HCT116 (cell line): ENCODE measurements at regions not wholly inside any gene's neighbourhood (a gene's known extent, or its start where the extent isn't known, plus 50 kb on each side); places are given as distances from the start of the nearest gene placed in this dataset.

Source experiments
- ATAC-seq: fragments of 200-7000 bp; cut with Tn5 transposase; 2 replicates; pipeline ENCODE4 v1.9.1; 2020; ENCODE audit warnings: mild to moderate bottlenecking, moderate library complexity
- BruUV-seq: library from RNA; stranded (reverse); fragments of 400-500 nt; replicated peaks from 2 replicates; lab custom pipeline; 2021; lab: Mats Ljungman, UMichigan
- CTCF ChIA-PET: fragments of 300-600 bp; sonication (Branson Sonifier 250); formaldehyde crosslinking; loops from one replicate; lab custom pipeline; 2021; ENCODE audit warnings: antibody characterized with exemption; lab: Charles Lee
- POLR2A ChIA-PET: fragments of 300-600, 350-600 bp; sonication (Branson Sonifier 250); formaldehyde crosslinking; loops from one replicate; lab custom pipeline; 2021; ENCODE audit warnings: antibody characterized with exemption; lab: Charles Lee
- RAD21 ChIA-PET, 2 experiments: fragments of 300-600 bp; sonication (Branson Sonifier 250); formaldehyde crosslinking; loops; one replicate each; lab custom pipeline; 2023; ENCODE audit warnings: low total read pairs in 2 of 2; ENCODE audit not compliant: uncharacterized antibody in 2 of 2, unreplicated experiment in 2 of 2, low non-redundant PET in 1 of 2; lab: Charles Lee
- DNase-seq: peaks from one replicate; pipeline ENCODE4 v3.0.0-alpha.2; 2010; ENCODE audit warnings: low read depth, low spot score
- H2AFZ ChIP-seq: fragments of 200-600 bp; shearing (Covaris generic), sonication (generic); 2 replicates; pipeline ENCODE4 v1.6.1; 2017; ENCODE audit warnings: low read depth, mixed run types, mixed read lengths, antibody characterized with exemption, low read length; ENCODE audit not compliant: poor library complexity, severe bottlenecking
- H3K27ac ChIP-seq: 2 replicates; pipeline ENCODE4 v1.5.1; 2012; ENCODE audit warnings: low read depth, low read length
- H3K27me3 ChIP-seq: fragments of 200-600 bp; sonication (generic); 2 replicates; pipeline ENCODE4 v1.6.1; 2016; ENCODE audit warnings: mixed run types, low read length, mixed read lengths; ENCODE audit not compliant: insufficient read depth
- H3K36me3 ChIP-seq, 2 experiments: fragments of 200-500 bp in 1 of 2; fragments of 200-600 bp in 1 of 2; sonication (Bioruptor generic) in 1 of 2; sonication (generic) in 1 of 2; 2 replicates each; pipeline versions ENCODE4 v1.5.1 to v1.6.1; 2014 to 2016; ENCODE audit warnings: low read length in 2 of 2, inconsistent platforms in 1 of 2, mixed read lengths in 1 of 2, mixed run types in 1 of 2; ENCODE audit not compliant: insufficient read depth in 2 of 2, control insufficient read depth in 1 of 2
- H3K4me1 ChIP-seq, 2 experiments: fragments of 200-600 bp in 1 of 2; sonication (generic) in 1 of 2; 2 replicates each; pipeline versions ENCODE4 v1.5.1 to v1.6.1; 2012 to 2017; ENCODE audit warnings: low read length in 2 of 2, inconsistent platforms in 1 of 2, mild to moderate bottlenecking in 1 of 2, mixed read lengths in 1 of 2, mixed run types in 1 of 2, moderate library complexity in 1 of 2; ENCODE audit not compliant: insufficient read depth in 2 of 2, control insufficient read depth in 1 of 2
- H3K4me2 ChIP-seq: fragments of 200-600 bp; sonication (generic); 2 replicates; pipeline ENCODE4 v1.6.1; 2017; ENCODE audit warnings: mixed run types, low read length, mixed read lengths
- H3K4me3 ChIP-seq, 2 experiments: fragments of 200-600 bp in 1 of 2; sonication (generic) in 1 of 2; replicated peaks in 1 of 2; 2 replicates each; pipeline ENCODE4 v1.5.1; 2011 to 2016; ENCODE audit warnings: low read length in 2 of 2, control low read depth in 1 of 2, low read depth in 1 of 2, mild to moderate bottlenecking in 1 of 2, mixed read lengths in 1 of 2, mixed run types in 1 of 2
- H3K79me2 ChIP-seq: fragments of 200-600 bp; sonication (generic); 2 replicates; pipeline ENCODE4 v1.6.1; 2017; ENCODE audit warnings: mild to moderate bottlenecking, mixed run types, low read length, moderate library complexity, mixed read lengths; ENCODE audit not compliant: insufficient read depth
- H3K9ac ChIP-seq: fragments of 200-600 bp; sonication (generic); 2 replicates; pipeline ENCODE4 v1.6.1; 2016; ENCODE audit warnings: low read length, mixed read lengths
- H3K9me2 ChIP-seq: fragments of 200-600 bp; sonication (generic), shearing (Covaris generic); 2 replicates; pipeline ENCODE4 v1.6.1; 2017; ENCODE audit warnings: mixed run types, mild to moderate bottlenecking, moderate library complexity; ENCODE audit not compliant: insufficient read depth
- H3K9me3 ChIP-seq, 2 experiments: fragments of 200-500 bp in 1 of 2; fragments of 200-600 bp in 1 of 2; sonication (Bioruptor generic) in 1 of 2; sonication (generic) in 1 of 2; 2 replicates each; pipeline ENCODE4 v1.6.1; 2014 to 2017; ENCODE audit warnings: low read length in 2 of 2, mixed read lengths in 2 of 2, inconsistent platforms in 1 of 2, low read depth in 1 of 2, mild to moderate bottlenecking in 1 of 2, mixed run types in 1 of 2, moderate library complexity in 1 of 2; ENCODE audit not compliant: control insufficient read depth in 1 of 2, insufficient read depth in 1 of 2
- H4K20me1 ChIP-seq: fragments of 200-600 bp; sonication (generic), shearing (Covaris generic); 2 replicates; pipeline ENCODE4 v1.6.1; 2017; ENCODE audit warnings: mixed run types, mild to moderate bottlenecking, moderate library complexity; ENCODE audit not compliant: insufficient read depth
- ATF3 ChIP-seq: IDR thresholded peaks from 2 replicates; pipeline ENCODE4 v1.6.1; 2012
- CBX3 ChIP-seq: IDR thresholded peaks from 2 replicates; pipeline ENCODE4 v1.6.1; 2012; ENCODE audit warnings: low read depth
- FOSL1 ChIP-seq: IDR thresholded peaks from 2 replicates; pipeline ENCODE4 v1.6.1; 2012; ENCODE audit warnings: low read depth
- JUND ChIP-seq: IDR thresholded peaks from 2 replicates; pipeline ENCODE4 v1.6.1; 2012
- MAX ChIP-seq: IDR thresholded peaks from 2 replicates; pipeline ENCODE4 v1.6.1; 2012
- POLR2A ChIP-seq: IDR thresholded peaks from 2 replicates; pipeline ENCODE4 v1.7.0; 2011; ENCODE audit warnings: borderline replicate concordance; ENCODE audit not compliant: insufficient read depth, insufficient read length; ENCODE audit errors: extremely low read depth
- RAD21 ChIP-seq: IDR thresholded peaks from 2 replicates; pipeline ENCODE4 v1.6.1; 2012; ENCODE audit warnings: low read depth, mild to moderate bottlenecking
- SP1 ChIP-seq: IDR thresholded peaks from 2 replicates; pipeline ENCODE4 v1.6.1; 2012; ENCODE audit warnings: low read depth
- YY1 ChIP-seq: IDR thresholded peaks from 2 replicates; pipeline ENCODE4 v1.6.1; 2011; ENCODE audit warnings: low read length, low read depth, moderate library complexity, mild to moderate bottlenecking; ENCODE audit not compliant: insufficient replicate concordance; ENCODE audit errors: extremely low read depth
- ZFX ChIP-seq: fragments of 450-650 bp; IDR thresholded peaks from 2 replicates; pipeline ENCODE4 v1.6.1; 2017
- ZNF274 ChIP-seq: fragments of 200-500 bp; sonication (Bioruptor generic); IDR thresholded peaks from 2 replicates; pipeline ENCODE4 v1.6.1; 2014; ENCODE audit warnings: mild to moderate bottlenecking, low read depth, low read length, inconsistent platforms
- intact Hi-C: fragments of 100-400 bp; cut with micrococcal nuclease; formaldehyde crosslinking; loops from 2 replicates; pipeline ENCODE4 v1.10.0; 2022
- TF ChIP-seq, protein P1 (sequence below): IDR thresholded peaks from 2 replicates; pipeline ENCODE4 v1.6.1; 2011; ENCODE audit warnings: mild to moderate bottlenecking, low read length, moderate library complexity; ENCODE audit not compliant: insufficient replicate concordance; ENCODE audit errors: extremely low read depth

DNA sequence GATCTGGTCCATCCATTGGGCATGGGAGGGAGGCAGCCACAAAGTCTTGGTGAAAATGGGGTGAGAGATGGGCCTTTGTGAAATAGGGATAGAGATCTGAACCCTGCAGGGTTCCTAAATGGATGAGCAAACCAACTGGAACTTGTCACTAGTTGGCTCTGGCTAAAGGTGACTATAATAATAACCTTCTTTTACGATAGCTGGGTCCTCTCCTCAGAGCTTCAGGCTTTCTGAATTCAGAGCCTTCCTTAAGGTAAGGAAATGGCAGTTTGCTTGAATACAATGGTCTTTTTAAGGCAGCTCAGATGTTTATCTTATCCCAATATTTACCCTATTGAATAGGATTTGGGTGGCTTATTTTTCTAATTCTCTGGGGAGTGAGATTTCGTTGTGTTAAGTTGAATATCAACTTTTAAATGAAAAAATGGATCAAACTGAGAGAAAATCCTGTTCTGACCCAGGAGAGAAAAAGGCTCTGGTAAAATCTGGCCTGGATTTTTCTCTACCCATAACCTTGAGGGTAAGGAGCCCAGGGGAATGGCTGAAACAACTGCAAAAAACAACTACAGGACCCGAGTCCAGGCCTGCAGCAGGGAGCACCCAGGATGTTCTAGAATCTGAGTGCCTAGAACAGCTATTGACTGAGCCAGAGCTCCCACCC lies 61.1 kb upstream of the CXCR4 start:
- POLR2A ChIA-PET = no interaction called here
- Histone ChIP-seq H3K79me2 (no peaks in the 10 kb centered on the region), H3K9ac (no peak overlapping the region), H3K9me3 (no peaks in the 10 kb centered on the region), H3K27ac (no peak overlapping the region), H4K20me1 (no peaks in the 10 kb centered on the region), H3K4me1 (no peaks in the 10 kb centered on the region), H3K36me3 (no peaks in the 10 kb centered on the region), H3K9me2 (no peaks in the 10 kb centered on the region), H2AFZ (no peak overlapping the region), H3K4me3 (no peak overlapping the region), H3K4me2 (no peak overlapping the region), H3K27me3 (peaks cover 4% of the 10 kb centered on the region; the same call in 1 of the 2 replicates)
- intact Hi-C loops = no loop called here
- no TSS peak for BruUV-seq
- TF ChIP-seq ZNF274 (no peak), YY1 (no peak), CBX3 (no peak), ZFX (no peak), SP1 (no peak)
- TF ChIP-seq, protein P1, sequence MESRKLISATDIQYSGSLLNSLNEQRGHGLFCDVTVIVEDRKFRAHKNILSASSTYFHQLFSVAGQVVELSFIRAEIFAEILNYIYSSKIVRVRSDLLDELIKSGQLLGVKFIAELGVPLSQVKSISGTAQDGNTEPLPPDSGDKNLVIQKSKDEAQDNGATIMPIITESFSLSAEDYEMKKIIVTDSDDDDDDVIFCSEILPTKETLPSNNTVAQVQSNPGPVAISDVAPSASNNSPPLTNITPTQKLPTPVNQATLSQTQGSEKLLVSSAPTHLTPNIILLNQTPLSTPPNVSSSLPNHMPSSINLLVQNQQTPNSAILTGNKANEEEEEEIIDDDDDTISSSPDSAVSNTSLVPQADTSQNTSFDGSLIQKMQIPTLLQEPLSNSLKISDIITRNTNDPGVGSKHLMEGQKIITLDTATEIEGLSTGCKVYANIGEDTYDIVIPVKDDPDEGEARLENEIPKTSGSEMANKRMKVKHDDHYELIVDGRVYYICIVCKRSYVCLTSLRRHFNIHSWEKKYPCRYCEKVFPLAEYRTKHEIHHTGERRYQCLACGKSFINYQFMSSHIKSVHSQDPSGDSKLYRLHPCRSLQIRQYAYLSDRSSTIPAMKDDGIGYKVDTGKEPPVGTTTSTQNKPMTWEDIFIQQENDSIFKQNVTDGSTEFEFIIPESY = no peak
- ATAC-seq = no peak
- RAD21 ChIA-PET = no interaction called here
- DNase-seq = no peak
- CTCF ChIA-PET = no interaction called here

DNA sequence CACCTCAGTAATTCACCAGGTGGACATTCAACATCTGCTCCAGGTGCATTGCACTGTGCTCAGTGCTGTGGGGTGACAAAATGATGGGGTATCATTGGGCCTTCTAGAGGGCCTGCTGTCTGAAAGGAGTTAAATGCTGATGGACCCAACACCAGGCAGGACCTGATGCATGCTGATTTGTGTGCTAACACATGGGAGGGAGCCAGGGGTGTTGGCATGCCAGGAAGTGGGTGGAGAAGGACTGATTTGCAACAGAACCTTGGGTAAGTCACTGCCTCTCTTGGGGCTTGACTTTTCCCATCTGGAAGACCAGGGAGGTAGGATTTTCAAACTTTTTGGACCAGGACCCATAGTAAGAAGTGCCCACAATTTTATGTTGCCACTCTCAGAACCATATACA lies 57.9 kb upstream of the CXCR4 start:
- ChIA-PET RAD21 (interaction anchor here in 1 of 2 experiments (0.7 kb wide), 1 partner anchor 82 kb away, joined by 5 read pairs; no protein-coding TSS in a partner anchor), POLR2A (no interaction called here), CTCF (no interaction called here)
- Histone ChIP-seq H3K9ac (no peak overlapping the region), H3K9me2 (no peaks in the 10 kb centered on the region), H3K36me3 (no peaks in the 10 kb centered on the region), H4K20me1 (no peaks in the 10 kb centered on the region), H3K4me1 (no peaks in the 10 kb centered on the region), H3K9me3 (no peaks in the 10 kb centered on the region), H3K27me3 (no peaks in the 10 kb centered on the region), H3K79me2 (no peaks in the 10 kb centered on the region), H3K4me3 (no peak overlapping the region), H3K4me2 (no peak overlapping the region), H3K27ac (no peak overlapping the region), H2AFZ (no peak overlapping the region)
- DNase-seq = no peak
- ATAC-seq = no peak
- intact Hi-C loops = no loop called here
- TF ChIP-seq RAD21 = no peak
- no peak for TF ChIP-seq POLR2A
- no peak for TF ChIP-seq JUND
- TF ChIP-seq ATF3 = no peak
- TF ChIP-seq MAX = no peak
- TF ChIP-seq FOSL1 = no peak
- no TSS peak for BruUV-seq
